Mesothelial cell of epicardium (in vitro differentiated cells): ENCODE measurements at regions not wholly inside any gene's neighbourhood (a gene's known extent, or its start where the extent isn't known, plus 50 kb on each side); places are given as distances from the start of the nearest gene placed in this dataset.

ENCODE experiments used
- DNase-seq, 2 experiments: peaks; one replicate each; pipeline ENCODE4 v3.0.0; 2021; ENCODE audit warnings: low spot score in 2 of 2; ENCODE audit not compliant: unreplicated experiment in 2 of 2
- H3K27ac Mint-ChIP-seq: 2 replicates; pipeline ENCODE4 v1.8.0; 2021; ENCODE audit warnings: mixed read lengths
- H3K27me3 Mint-ChIP-seq: 2 replicates; pipeline ENCODE4 v1.8.0; 2021; ENCODE audit warnings: low read depth, mixed read lengths
- H3K36me3 Mint-ChIP-seq: 2 replicates; pipeline ENCODE4 v1.8.0; 2021; ENCODE audit warnings: mixed read lengths
- H3K4me1 Mint-ChIP-seq: 2 replicates; pipeline ENCODE4 v1.8.0; 2021; ENCODE audit warnings: mixed read lengths
- H3K4me3 Mint-ChIP-seq: 2 replicates; pipeline ENCODE4 v1.8.0; 2021; ENCODE audit warnings: mild to moderate bottlenecking, moderate library complexity, mixed read lengths
- H3K9me3 Mint-ChIP-seq: 2 replicates; pipeline ENCODE4 v1.8.0; 2021; ENCODE audit warnings: mixed read lengths
- TF ChIP-seq, protein P1 (sequence below): fragments of 200-600 bp; sonication (generic); IDR thresholded peaks from one replicate; pipeline ENCODE4 v1.5.0; 2021; ENCODE audit warnings: antibody characterized with exemption; ENCODE audit not compliant: unreplicated experiment

GRCh38 chr22:49229483-49230193, 598.0 kb downstream of the BRD1 start:
- DNase-seq, result no peak
- H3K36me3 Mint-ChIP-seq, result no peaks in the 10 kb centered on the region
- no peak overlapping the region for H3K4me3 Mint-ChIP-seq
- H3K4me1 Mint-ChIP-seq, result no peaks in the 10 kb centered on the region
- no peaks in the 10 kb centered on the region for H3K9me3 Mint-ChIP-seq
- TF ChIP-seq, protein P1, sequence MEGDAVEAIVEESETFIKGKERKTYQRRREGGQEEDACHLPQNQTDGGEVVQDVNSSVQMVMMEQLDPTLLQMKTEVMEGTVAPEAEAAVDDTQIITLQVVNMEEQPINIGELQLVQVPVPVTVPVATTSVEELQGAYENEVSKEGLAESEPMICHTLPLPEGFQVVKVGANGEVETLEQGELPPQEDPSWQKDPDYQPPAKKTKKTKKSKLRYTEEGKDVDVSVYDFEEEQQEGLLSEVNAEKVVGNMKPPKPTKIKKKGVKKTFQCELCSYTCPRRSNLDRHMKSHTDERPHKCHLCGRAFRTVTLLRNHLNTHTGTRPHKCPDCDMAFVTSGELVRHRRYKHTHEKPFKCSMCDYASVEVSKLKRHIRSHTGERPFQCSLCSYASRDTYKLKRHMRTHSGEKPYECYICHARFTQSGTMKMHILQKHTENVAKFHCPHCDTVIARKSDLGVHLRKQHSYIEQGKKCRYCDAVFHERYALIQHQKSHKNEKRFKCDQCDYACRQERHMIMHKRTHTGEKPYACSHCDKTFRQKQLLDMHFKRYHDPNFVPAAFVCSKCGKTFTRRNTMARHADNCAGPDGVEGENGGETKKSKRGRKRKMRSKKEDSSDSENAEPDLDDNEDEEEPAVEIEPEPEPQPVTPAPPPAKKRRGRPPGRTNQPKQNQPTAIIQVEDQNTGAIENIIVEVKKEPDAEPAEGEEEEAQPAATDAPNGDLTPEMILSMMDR, result no peak
- peaks cover 2% of the 10 kb centered on the region for H3K27me3 Mint-ChIP-seq
- H3K27ac Mint-ChIP-seq, result no peak overlapping the region

GRCh38 chr22:49228431-49229037, 599.1 kb downstream of the BRD1 start:
- H3K27ac Mint-ChIP-seq, result no peak overlapping the region
- H3K36me3 Mint-ChIP-seq, result no peaks in the 10 kb centered on the region
- peaks cover 6% of the 10 kb centered on the region for H3K9me3 Mint-ChIP-seq
- TF ChIP-seq, protein P1, result no peak
- DNase-seq, result no peak
- peaks cover 2% of the 10 kb centered on the region for H3K27me3 Mint-ChIP-seq
- H3K4me3 Mint-ChIP-seq, result no peak overlapping the region
- H3K4me1 Mint-ChIP-seq, result no peaks in the 10 kb centered on the region

DNA sequence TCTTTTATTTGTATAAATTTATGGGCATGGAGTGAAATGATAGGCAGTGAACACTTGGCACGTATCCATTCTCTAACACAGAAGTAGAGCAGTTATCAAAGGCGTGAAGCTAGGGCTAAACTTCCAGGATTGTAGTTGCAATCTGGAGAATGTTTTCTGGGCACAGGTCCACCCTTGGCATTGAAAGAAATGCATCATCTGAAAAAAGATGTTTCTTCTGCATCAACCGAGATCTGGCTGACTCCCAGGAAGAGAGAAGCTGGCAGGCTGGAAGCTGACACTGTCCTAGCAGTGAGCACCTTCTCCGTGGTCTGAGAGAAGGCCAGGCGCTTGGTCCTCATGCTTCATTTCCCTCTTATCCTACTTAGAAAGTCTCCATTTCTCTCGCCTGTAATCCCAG, 600.0 kb downstream of the BRD1 start:
- H3K36me3 Mint-ChIP-seq, result no peaks in the 10 kb centered on the region
- TF ChIP-seq, protein P1, result no peak
- peaks cover 8% of the 10 kb centered on the region for H3K9me3 Mint-ChIP-seq
- no peak for DNase-seq
- no peaks in the 10 kb centered on the region for H3K27me3 Mint-ChIP-seq
- H3K27ac Mint-ChIP-seq, result no peak overlapping the region
- H3K4me1 Mint-ChIP-seq, result no peaks in the 10 kb centered on the region
- no peak overlapping the region for H3K4me3 Mint-ChIP-seq

- peaks cover 8% of the 10 kb centered on the region for H3K9me3 Mint-ChIP-seq
- H3K27me3 Mint-ChIP-seq, result peaks cover 3% of the 10 kb centered on the region
- no peak overlapping the region for H3K27ac Mint-ChIP-seq
- TF ChIP-seq, protein P1, result no peak
- no peak overlapping the region for H3K4me3 Mint-ChIP-seq
- H3K4me1 Mint-ChIP-seq, result no peaks in the 10 kb centered on the region
- no peak for DNase-seq
- H3K36me3 Mint-ChIP-seq, result no peaks in the 10 kb centered on the region
These were observed 601.6 kb downstream of the BRD1 start for GRCh38 chr22:49226096-49226495.

GRCh38 chr22:49224243-49224642, 603.4 kb downstream of the BRD1 start:
- DNase-seq, result no peak
- Mint-ChIP-seq H3K4me3 (no peak overlapping the region), H3K9me3 (peaks cover 19% of the 10 kb centered on the region), H3K27ac (no peak overlapping the region), H3K4me1 (no peaks in the 10 kb centered on the region), H3K27me3 (peaks cover 3% of the 10 kb centered on the region), H3K36me3 (no peaks in the 10 kb centered on the region)
- TF ChIP-seq, protein P1, result no peak
